ENCODE measurements at regions not wholly inside any gene's neighbourhood (a gene's known extent, or its start where the extent isn't known, plus 50 kb on each side); places are given as distances from the start of the nearest gene placed in this dataset.

DNA sequence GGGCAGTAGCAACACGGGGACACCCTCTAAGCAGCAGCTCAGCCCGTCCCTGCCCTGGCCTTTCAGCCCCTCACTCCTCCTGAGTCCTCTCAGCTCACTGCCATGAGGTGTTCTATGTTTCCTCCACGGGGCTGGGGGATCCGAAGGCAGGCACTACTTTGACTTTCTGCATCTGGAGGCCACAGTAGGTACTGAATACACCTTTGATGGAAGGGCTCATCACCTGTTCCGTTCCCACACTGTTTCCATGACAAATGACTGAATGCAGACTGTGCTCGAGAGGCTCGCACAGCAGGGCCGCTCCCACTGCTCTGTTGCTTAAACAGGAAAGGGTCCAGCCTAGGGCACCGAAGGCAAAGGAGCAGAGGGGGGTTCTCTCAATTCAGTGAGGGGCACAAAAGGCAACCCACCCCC, 77.6 kb upstream of the DNAH14 start:
- CTCF ChIA-PET = interaction anchor here (0.7 to 9.3 kb wide), 81 partner anchors 8 to 421 kb away, joined by 3 to 511 read pairs (median 6); partner anchors contain the start of gene CNIH3
- POLR2A ChIA-PET = interaction anchor here (0.6 kb wide), 1 partner anchor 65 kb away, joined by 3 read pairs; no protein-coding TSS in a partner anchor
- no peak for DNase-seq (ENCODE audit: low read depth, low spot score)
- TF ChIP-seq, protein P1, sequence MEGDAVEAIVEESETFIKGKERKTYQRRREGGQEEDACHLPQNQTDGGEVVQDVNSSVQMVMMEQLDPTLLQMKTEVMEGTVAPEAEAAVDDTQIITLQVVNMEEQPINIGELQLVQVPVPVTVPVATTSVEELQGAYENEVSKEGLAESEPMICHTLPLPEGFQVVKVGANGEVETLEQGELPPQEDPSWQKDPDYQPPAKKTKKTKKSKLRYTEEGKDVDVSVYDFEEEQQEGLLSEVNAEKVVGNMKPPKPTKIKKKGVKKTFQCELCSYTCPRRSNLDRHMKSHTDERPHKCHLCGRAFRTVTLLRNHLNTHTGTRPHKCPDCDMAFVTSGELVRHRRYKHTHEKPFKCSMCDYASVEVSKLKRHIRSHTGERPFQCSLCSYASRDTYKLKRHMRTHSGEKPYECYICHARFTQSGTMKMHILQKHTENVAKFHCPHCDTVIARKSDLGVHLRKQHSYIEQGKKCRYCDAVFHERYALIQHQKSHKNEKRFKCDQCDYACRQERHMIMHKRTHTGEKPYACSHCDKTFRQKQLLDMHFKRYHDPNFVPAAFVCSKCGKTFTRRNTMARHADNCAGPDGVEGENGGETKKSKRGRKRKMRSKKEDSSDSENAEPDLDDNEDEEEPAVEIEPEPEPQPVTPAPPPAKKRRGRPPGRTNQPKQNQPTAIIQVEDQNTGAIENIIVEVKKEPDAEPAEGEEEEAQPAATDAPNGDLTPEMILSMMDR (IDR thresholded peaks at IDR 0.05; ENCODE audit: insufficient read depth, low read length, missing control alignments) = no peak
- H3K4me3 ChIP-seq (ENCODE audit: low read depth, low read length) = no peak overlapping the region

DNA sequence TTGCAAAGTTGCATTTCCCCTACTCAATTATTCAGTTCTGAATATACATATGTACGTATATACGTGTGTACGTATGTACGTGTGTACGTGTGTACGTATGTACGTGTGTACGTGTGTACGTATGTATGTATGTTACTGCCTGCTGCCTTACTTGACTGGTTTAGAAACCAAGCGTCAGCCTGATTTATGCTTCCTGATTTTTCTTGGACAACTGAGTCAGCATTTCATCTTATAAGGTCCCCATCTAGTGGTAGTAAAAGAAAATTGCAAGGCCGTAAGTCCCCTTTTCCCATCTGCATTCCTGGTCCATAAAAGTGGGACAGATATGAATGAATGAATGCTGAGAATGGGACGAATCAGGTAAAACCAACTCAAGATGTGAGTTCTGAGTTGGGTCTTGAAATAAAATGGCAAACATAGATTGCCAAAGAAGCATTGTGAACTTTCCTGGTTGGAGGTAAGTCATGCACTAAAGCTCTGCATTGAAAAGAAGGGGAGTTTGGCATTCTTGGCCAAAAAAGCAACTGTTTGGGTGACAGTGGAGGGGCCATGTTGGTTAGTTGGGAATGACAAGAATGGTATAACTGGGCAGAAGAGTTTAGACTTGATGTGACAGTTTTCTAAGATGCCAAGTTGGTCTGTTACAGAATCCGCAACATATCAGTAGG, 76.4 kb upstream of the DNAH14 start:
- DNase-seq (ENCODE audit: low read depth, low spot score) = no peak
- TF ChIP-seq, protein P1 (IDR thresholded peaks at IDR 0.05; ENCODE audit: insufficient read depth, low read length, missing control alignments) = peak; percentile 45
- no peak overlapping the region for H3K4me3 ChIP-seq (ENCODE audit: low read depth, low read length)
- CTCF ChIA-PET = interaction anchor here (0.6 to 9.3 kb wide), 62 partner anchors 9 to 389 kb away, joined by 3 to 511 read pairs (median 7); no protein-coding TSS in a partner anchor
- POLR2A ChIA-PET = no interaction called here

DNA sequence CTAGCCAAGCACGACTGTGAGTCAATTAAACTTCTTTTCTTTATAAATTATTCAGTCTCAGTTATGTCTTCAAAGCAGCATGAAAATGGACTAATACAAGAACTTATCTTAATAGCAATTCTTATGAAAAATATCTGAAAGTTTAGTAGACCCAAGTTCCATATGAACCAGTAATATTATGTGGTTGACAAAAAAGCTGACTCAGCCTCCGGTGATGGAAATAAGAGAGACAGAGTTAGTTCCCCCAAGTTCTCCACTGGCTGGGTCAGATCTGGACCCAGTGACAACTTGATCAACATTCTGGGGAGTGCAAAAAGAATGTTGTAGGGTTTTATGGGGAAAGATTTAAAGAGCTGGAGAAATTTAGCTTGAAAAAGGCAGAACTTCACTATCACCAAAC, 72.5 kb upstream of the DNAH14 start:
- CTCF ChIA-PET = interaction anchor here (0.7 to 9.3 kb wide), 4 partner anchors 13 to 342 kb away, joined by 3 to 511 read pairs (median 124); no protein-coding TSS in a partner anchor
- POLR2A ChIA-PET = no interaction called here
- DNase-seq (ENCODE audit: low read depth, low spot score) = no peak
- TF ChIP-seq, protein P1 (IDR thresholded peaks at IDR 0.05; ENCODE audit: insufficient read depth, low read length, missing control alignments) = no peak
- no peak overlapping the region for H3K4me3 ChIP-seq (ENCODE audit: low read depth, low read length)

DNA sequence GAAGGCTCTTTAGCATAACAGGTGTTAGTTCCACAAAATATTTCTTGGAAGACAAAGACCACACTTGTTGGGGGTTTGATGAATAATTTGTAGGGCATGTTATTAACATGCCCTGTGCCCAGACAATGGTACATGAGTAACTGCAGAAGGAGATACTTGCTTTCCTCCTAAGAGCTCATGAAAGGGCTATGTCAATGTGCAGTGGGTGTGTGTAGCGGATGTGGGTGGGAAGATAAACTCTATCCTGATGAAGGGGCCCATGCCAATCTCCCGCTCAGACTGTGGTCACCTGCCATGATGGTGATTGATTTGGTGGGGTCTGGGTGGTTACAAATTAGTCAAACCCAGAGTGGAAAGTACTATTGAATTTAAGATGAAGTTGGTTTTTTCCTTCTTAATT, 69.8 kb upstream of the DNAH14 start:
- CTCF ChIA-PET = interaction anchor here (0.5 to 5.1 kb wide), 3 partner anchors 7 to 346 kb away, joined by 3 to 91 read pairs (median 29); no protein-coding TSS in a partner anchor
- TF ChIP-seq, protein P1 (IDR thresholded peaks at IDR 0.05; ENCODE audit: insufficient read depth, low read length, missing control alignments) = no peak
- no peak overlapping the region for H3K4me3 ChIP-seq (ENCODE audit: low read depth, low read length)
- POLR2A ChIA-PET = no interaction called here
- DNase-seq (ENCODE audit: low read depth, low spot score) = no peak

DNA sequence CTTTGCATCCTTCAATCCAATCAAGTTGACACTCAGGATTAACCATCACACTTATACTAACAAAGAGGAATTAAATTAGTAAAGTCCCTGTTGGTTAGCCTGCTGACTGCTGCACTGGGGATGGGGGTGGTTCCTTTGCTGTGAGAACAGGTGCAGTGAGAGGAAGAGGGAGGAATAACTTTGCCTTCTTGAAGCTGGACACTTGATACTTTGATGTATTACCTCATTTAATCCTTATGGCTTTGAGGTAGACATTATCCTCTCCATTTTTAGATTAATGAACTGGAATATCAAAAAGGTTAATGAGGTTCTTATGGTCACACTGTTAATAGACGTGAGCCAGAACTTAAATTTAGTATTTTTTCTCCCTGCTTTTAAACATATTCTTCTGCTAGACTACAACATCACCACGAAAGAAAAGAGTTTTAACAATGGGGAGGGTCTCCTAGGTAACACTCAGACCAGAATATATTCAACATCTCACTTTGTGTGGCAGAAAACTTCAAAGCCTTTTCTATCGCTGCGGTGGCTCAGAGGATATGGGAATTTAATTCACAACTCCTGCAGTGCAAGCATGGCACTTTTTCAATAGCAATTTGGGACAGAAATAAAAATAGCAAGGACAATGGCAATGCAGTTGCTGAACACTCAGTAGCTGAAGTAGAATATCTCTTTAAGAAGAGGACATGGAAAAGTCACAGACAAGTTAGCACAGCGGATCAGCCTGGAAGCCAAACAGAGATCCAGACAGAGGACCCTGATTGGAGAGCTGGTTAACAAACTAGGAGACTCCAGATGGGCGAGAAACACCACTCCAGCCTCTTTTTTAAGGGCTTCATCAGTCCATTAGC, 68.8 kb upstream of the DNAH14 start:
- no peak overlapping the region for H3K4me3 ChIP-seq (ENCODE audit: low read depth, low read length)
- TF ChIP-seq, protein P1 (IDR thresholded peaks at IDR 0.05; ENCODE audit: insufficient read depth, low read length, missing control alignments) = no peak
- POLR2A ChIA-PET = no interaction called here
- CTCF ChIA-PET = interaction anchor here (1.2 to 5.1 kb wide), 5 partner anchors 8 to 354 kb away, joined by 4 to 91 read pairs (median 5); no protein-coding TSS in a partner anchor
- DNase-seq (ENCODE audit: low read depth, low spot score) = no peak

DNA sequence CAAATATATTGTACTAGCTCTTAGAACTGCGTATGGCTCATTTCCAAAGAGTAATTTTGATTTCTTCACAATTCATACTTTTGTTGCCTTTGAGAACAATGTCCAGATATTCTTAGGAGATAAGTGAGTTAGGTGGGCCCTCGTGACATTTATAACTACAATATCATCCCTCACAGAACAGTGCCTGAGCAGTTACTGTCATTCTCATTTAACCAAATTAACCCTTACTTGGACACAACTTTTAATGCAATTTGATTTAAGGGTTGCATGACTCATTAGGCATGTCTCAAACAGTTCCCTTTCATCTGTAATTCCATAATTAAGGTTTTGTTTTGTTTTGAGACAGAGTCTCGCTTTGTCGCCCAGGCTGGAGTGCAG, 68.1 kb upstream of the DNAH14 start:
- POLR2A ChIA-PET = no interaction called here
- CTCF ChIA-PET = interaction anchor here (1.2 to 5.1 kb wide), 5 partner anchors 9 to 355 kb away, joined by 4 to 91 read pairs (median 5); no protein-coding TSS in a partner anchor
- H3K4me3 ChIP-seq (ENCODE audit: low read depth, low read length) = no peak overlapping the region
- TF ChIP-seq, protein P1 (IDR thresholded peaks at IDR 0.05; ENCODE audit: insufficient read depth, low read length, missing control alignments) = no peak
- no peak for DNase-seq (ENCODE audit: low read depth, low spot score)

Measured in AG04449 (cell line).